Activated CD4-positive, alpha-beta T cell treated with anti-CD3 and anti-CD28 coated beads for 36 hours (primary cell): ENCODE measurements at regions not wholly inside any gene's neighbourhood (a gene's known extent, or its start where the extent isn't known, plus 50 kb on each side); places are given as distances from the start of the nearest gene placed in this dataset.
A peak's percentile ranks its signal among the peaks of the same experiment; 100 is the strongest.

Experiments
- ATAC-seq: fragments of 200-7000 bp; cut with Tn5 transposase; one replicate; pipeline ENCODE4 v1.10.0; 2021; ENCODE audit warnings: mild to moderate bottlenecking, moderate library complexity
- CTCF ChIA-PET: fragments of 350-600 bp; sonication (Branson Sonifier 250); formaldehyde crosslinking; loops from one replicate; lab custom pipeline; 2021; ENCODE audit warnings: antibody characterized with exemption; lab: Charles Lee
- POLR2A ChIA-PET: fragments of 350-600 bp; sonication (Branson Sonifier 250); formaldehyde crosslinking; loops from one replicate; lab custom pipeline; 2021; ENCODE audit warnings: antibody characterized with exemption, inconsistent platforms; lab: Charles Lee
- DNase-seq: peaks from one replicate; pipeline ENCODE4 v3.0.0-alpha.2; 2020
- H3K27ac Mint-ChIP-seq: one replicate; pipeline ENCODE4 v1.8.0; 2021; ENCODE audit warnings: mixed read lengths
- H3K27me3 Mint-ChIP-seq: one replicate; pipeline ENCODE4 v1.8.0; 2021; ENCODE audit warnings: mixed read lengths
- H3K36me3 Mint-ChIP-seq: one replicate; pipeline ENCODE4 v1.8.0; 2021; ENCODE audit warnings: low read depth, mixed read lengths
- H3K4me1 Mint-ChIP-seq: one replicate; pipeline ENCODE4 v1.8.0; 2021; ENCODE audit warnings: mixed read lengths
- H3K4me3 Mint-ChIP-seq: one replicate; pipeline ENCODE4 v1.8.0; 2021; ENCODE audit warnings: mild to moderate bottlenecking, moderate library complexity, mixed read lengths
- H3K9me3 Mint-ChIP-seq: one replicate; pipeline ENCODE4 v1.8.0; 2021; ENCODE audit warnings: low read depth, mixed read lengths
- intact Hi-C, 2 experiments: fragments of 100-400 bp; cut with DNase I in 1 of 2; cut with micrococcal nuclease in 1 of 2; formaldehyde crosslinking; loops; one replicate each; pipeline versions ENCODE4 v1.14.2 to v1.15.1; 2022 to 2024; cut with DNase I, micrococcal nuclease

GRCh38 chr14:98579140-98579539, 692.9 kb downstream of the BCL11B start:
- H3K4me1 Mint-ChIP-seq = peaks cover 4% of the 10 kb centered on the region
- no peaks in the 10 kb centered on the region for H3K9me3 Mint-ChIP-seq
- ATAC-seq (no peak), DNase-seq (no peak)
- H3K36me3 Mint-ChIP-seq = no peaks in the 10 kb centered on the region
- H3K27me3 Mint-ChIP-seq = peaks cover 4% of the 10 kb centered on the region
- no peak overlapping the region for H3K4me3 Mint-ChIP-seq
- intact Hi-C loops = no loop called here
- CTCF ChIA-PET = interaction anchor here (1.1 kb wide), 1 partner anchor 36 kb away, joined by 3 read pairs; no protein-coding TSS in a partner anchor
- no peak overlapping the region for H3K27ac Mint-ChIP-seq
- POLR2A ChIA-PET = no interaction called here

GRCh38 chr14:98580131-98580678, 691.8 kb downstream of the BCL11B start:
- Mint-ChIP-seq H3K4me3 (no peak overlapping the region), H3K27me3 (peaks cover 4% of the 10 kb centered on the region), H3K9me3 (no peaks in the 10 kb centered on the region), H3K27ac (no peak overlapping the region), H3K4me1 (no peaks in the 10 kb centered on the region), H3K36me3 (no peaks in the 10 kb centered on the region)
- CTCF ChIA-PET = no interaction called here
- ATAC-seq (no peak), DNase-seq (peak; percentile 19)
- intact Hi-C loops = no loop called here
- POLR2A ChIA-PET = interaction anchor here (0.6 kb wide), 1 partner anchor 775 kb away, joined by 4 read pairs; no protein-coding TSS in a partner anchor

- CTCF ChIA-PET = no interaction called here
- intact Hi-C loops = no loop called here
- no peak overlapping the region for H3K4me3 Mint-ChIP-seq
- no peak for ATAC-seq
- H3K4me1 Mint-ChIP-seq = no peaks in the 10 kb centered on the region
- peaks cover 4% of the 10 kb centered on the region for H3K27me3 Mint-ChIP-seq
- POLR2A ChIA-PET = no interaction called here
- H3K36me3 Mint-ChIP-seq = no peaks in the 10 kb centered on the region
- no peaks in the 10 kb centered on the region for H3K9me3 Mint-ChIP-seq
- no peak for DNase-seq
- H3K27ac Mint-ChIP-seq = no peak overlapping the region
These were observed 689.7 kb downstream of the BCL11B start for GRCh38 chr14:98582276-98582675.

- Mint-ChIP-seq H3K36me3 (peaks cover 1% of the 10 kb centered on the region), H3K4me1 (no peaks in the 10 kb centered on the region), H3K9me3 (peaks cover 3% of the 10 kb centered on the region), H3K27ac (no peak overlapping the region), H3K4me3 (no peak overlapping the region), H3K27me3 (no peaks in the 10 kb centered on the region)
- CTCF ChIA-PET = interaction anchor here (1.6 kb wide), 1 partner anchor 102 kb away, joined by 3 read pairs; no protein-coding TSS in a partner anchor
- intact Hi-C loops = no loop called here
- POLR2A ChIA-PET = no interaction called here
- DNase-seq (no peak), ATAC-seq (no peak)
These were observed 680.8 kb downstream of the BCL11B start for GRCh38 chr14:98591161-98591560.

- ATAC-seq = no peak
- no peak overlapping the region for H3K4me3 Mint-ChIP-seq
- intact Hi-C loops = no loop called here
- ChIA-PET CTCF (interaction anchor here (1.6 kb wide), 1 partner anchor 100 kb away, joined by 3 read pairs; no protein-coding TSS in a partner anchor), POLR2A (no interaction called here)
- H3K27me3 Mint-ChIP-seq = no peaks in the 10 kb centered on the region
- H3K4me1 Mint-ChIP-seq = no peaks in the 10 kb centered on the region
- H3K36me3 Mint-ChIP-seq = peaks cover 7% of the 10 kb centered on the region
- DNase-seq = no peak
- H3K9me3 Mint-ChIP-seq = peaks cover 8% of the 10 kb centered on the region
- no peak overlapping the region for H3K27ac Mint-ChIP-seq
These were observed 679.3 kb downstream of the BCL11B start for GRCh38 chr14:98592611-98593170.

- Mint-ChIP-seq H3K36me3 (peaks cover 7% of the 10 kb centered on the region), H3K4me1 (no peaks in the 10 kb centered on the region), H3K9me3 (peaks cover 14% of the 10 kb centered on the region), H3K27me3 (no peaks in the 10 kb centered on the region), H3K4me3 (no peak overlapping the region), H3K27ac (no peak overlapping the region)
- intact Hi-C loops = no loop called here
- POLR2A ChIA-PET = no interaction called here
- CTCF ChIA-PET = interaction anchor here (1.2 kb wide), 1 partner anchor 36 kb away, joined by 3 read pairs; no protein-coding TSS in a partner anchor
- no peak for ATAC-seq
- DNase-seq = no peak
These were observed 678.6 kb downstream of the BCL11B start for GRCh38 chr14:98593361-98593761.

GRCh38 chr14:98594156-98594555, 677.8 kb downstream of the BCL11B start:
- ChIA-PET CTCF (interaction anchor here (1.2 kb wide), 1 partner anchor 37 kb away, joined by 3 read pairs; no protein-coding TSS in a partner anchor), POLR2A (no interaction called here)

GRCh38 chr14:98598576-98598975, 673.4 kb downstream of the BCL11B start:
- POLR2A ChIA-PET = no interaction called here
- intact Hi-C loops = no loop called here
- peaks cover 14% of the 10 kb centered on the region for H3K9me3 Mint-ChIP-seq
- H3K27ac Mint-ChIP-seq = no peak overlapping the region
- H3K4me3 Mint-ChIP-seq = no peak overlapping the region
- no peaks in the 10 kb centered on the region for H3K27me3 Mint-ChIP-seq
- CTCF ChIA-PET = no interaction called here
- peaks cover 7% of the 10 kb centered on the region for H3K36me3 Mint-ChIP-seq
- no peaks in the 10 kb centered on the region for H3K4me1 Mint-ChIP-seq
- DNase-seq (no peak), ATAC-seq (no peak)

More at GRCh38 chr14:98594156-98594555, 677.8 kb downstream of the BCL11B start:
- H3K9me3 Mint-ChIP-seq = peaks cover 14% of the 10 kb centered on the region
- ATAC-seq (no peak), DNase-seq (no peak)
- H3K36me3 Mint-ChIP-seq = peaks cover 7% of the 10 kb centered on the region
- intact Hi-C loops = no loop called here
- no peaks in the 10 kb centered on the region for H3K4me1 Mint-ChIP-seq
- no peak overlapping the region for H3K27ac Mint-ChIP-seq
- no peak overlapping the region for H3K4me3 Mint-ChIP-seq
- H3K27me3 Mint-ChIP-seq = no peaks in the 10 kb centered on the region

- no peak overlapping the region for H3K27ac Mint-ChIP-seq
- no peak for DNase-seq
- H3K27me3 Mint-ChIP-seq = no peaks in the 10 kb centered on the region
- no peaks in the 10 kb centered on the region for H3K4me1 Mint-ChIP-seq
- ChIA-PET CTCF (no interaction called here), POLR2A (no interaction called here)
- no peak for ATAC-seq
- peaks cover 7% of the 10 kb centered on the region for H3K36me3 Mint-ChIP-seq
- no peak overlapping the region for H3K4me3 Mint-ChIP-seq
- intact Hi-C loops = no loop called here
- H3K9me3 Mint-ChIP-seq = peaks cover 14% of the 10 kb centered on the region
These were observed 672.9 kb downstream of the BCL11B start for GRCh38 chr14:98599082-98599481.

- ATAC-seq = no peak
- no peaks in the 10 kb centered on the region for H3K36me3 Mint-ChIP-seq
- DNase-seq = no peak
- no peak overlapping the region for H3K27ac Mint-ChIP-seq
- intact Hi-C loops = no loop called here
- H3K27me3 Mint-ChIP-seq = no peaks in the 10 kb centered on the region
- CTCF ChIA-PET = no interaction called here
- POLR2A ChIA-PET = no interaction called here
- H3K4me1 Mint-ChIP-seq = no peaks in the 10 kb centered on the region
- peaks cover 4% of the 10 kb centered on the region for H3K9me3 Mint-ChIP-seq
- H3K4me3 Mint-ChIP-seq = no peak overlapping the region
These were observed 669.0 kb downstream of the BCL11B start for GRCh38 chr14:98602983-98603382.

- CTCF ChIA-PET = no interaction called here
- DNase-seq = no peak
- intact Hi-C loops = no loop called here
- Mint-ChIP-seq H3K27me3 (no peaks in the 10 kb centered on the region), H3K36me3 (no peaks in the 10 kb centered on the region), H3K4me3 (no peak overlapping the region), H3K27ac (no peak overlapping the region), H3K9me3 (no peaks in the 10 kb centered on the region), H3K4me1 (peaks cover 10% of the 10 kb centered on the region)
- ATAC-seq = no peak
- POLR2A ChIA-PET = no interaction called here
These were observed 667.0 kb downstream of the BCL11B start for GRCh38 chr14:98605043-98605442.

- H3K4me1 Mint-ChIP-seq = peaks cover 10% of the 10 kb centered on the region
- CTCF ChIA-PET = interaction anchor here (0.6 kb wide), 2 partner anchors 21 to 34 kb away, joined by 3 read pairs; no protein-coding TSS in a partner anchor
- POLR2A ChIA-PET = no interaction called here
These were observed 665.9 kb downstream of the BCL11B start for GRCh38 chr14:98606041-98606640.

More at GRCh38 chr14:98606041-98606640, 665.9 kb downstream of the BCL11B start:
- H3K4me3 Mint-ChIP-seq = no peak overlapping the region
- H3K36me3 Mint-ChIP-seq = no peaks in the 10 kb centered on the region
- peak overlapping the region; percentile 4 for H3K27ac Mint-ChIP-seq
- no peak for DNase-seq
- intact Hi-C loops = no loop called here
- H3K27me3 Mint-ChIP-seq = no peaks in the 10 kb centered on the region
- H3K9me3 Mint-ChIP-seq = no peaks in the 10 kb centered on the region
- ATAC-seq = no peak
